T-helper 2 cell treated with Interferon-gamma antibody and Interleukin-4, amounts not matched to agents 100 ng/mL and 5 ng/mL, for 36 hours (primary cell): ENCODE measurements at regions not wholly inside any gene's neighbourhood (a gene's known extent, or its start where the extent isn't known, plus 50 kb on each side); places are given as distances from the start of the nearest gene placed in this dataset.

Source experiments
- intact Hi-C: fragments of 100-400 bp; cut with micrococcal nuclease; formaldehyde crosslinking; loops from one replicate; pipeline ENCODE4 v1.15.1; 2023

DNA sequence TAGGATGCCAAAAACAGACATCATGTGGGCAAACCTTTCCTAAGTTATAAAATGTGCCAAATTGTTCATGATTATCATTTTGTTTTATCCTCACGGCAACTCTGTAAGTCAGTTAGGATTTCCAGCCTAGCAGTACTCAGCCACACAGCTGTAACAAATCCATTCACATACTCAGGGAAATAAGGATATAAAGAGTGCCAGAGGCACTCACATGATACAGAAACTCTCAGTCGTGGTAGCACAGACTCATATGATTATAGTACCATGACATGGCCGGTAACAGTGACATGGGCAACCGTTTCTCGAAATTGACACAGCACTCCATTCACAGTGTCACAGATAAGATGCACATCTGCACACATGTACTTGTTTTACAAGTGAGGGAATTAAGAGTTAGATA lies 344.2 kb downstream of the LRIG3 start:
- intact Hi-C loops = no loop called here

DNA sequence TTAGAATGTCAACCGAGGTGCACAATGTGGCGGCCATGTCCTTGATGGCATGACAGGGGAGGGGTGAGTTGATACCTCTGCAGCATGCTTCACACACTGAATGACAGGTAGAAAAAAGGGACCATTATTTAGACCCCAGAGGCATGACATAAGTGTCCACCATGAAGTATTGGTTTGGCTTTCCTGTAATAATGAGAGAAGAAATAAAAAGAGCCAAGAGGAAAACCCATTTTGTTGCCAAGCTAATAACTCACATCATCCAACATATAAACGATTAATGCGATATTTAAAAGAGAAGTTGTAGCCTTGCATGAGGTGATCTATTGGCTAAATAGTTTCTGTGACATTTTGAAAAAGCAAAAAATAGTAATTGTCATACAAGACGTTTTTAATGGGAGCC lies 343.4 kb downstream of the LRIG3 start:
- intact Hi-C loops = no loop called here

DNA sequence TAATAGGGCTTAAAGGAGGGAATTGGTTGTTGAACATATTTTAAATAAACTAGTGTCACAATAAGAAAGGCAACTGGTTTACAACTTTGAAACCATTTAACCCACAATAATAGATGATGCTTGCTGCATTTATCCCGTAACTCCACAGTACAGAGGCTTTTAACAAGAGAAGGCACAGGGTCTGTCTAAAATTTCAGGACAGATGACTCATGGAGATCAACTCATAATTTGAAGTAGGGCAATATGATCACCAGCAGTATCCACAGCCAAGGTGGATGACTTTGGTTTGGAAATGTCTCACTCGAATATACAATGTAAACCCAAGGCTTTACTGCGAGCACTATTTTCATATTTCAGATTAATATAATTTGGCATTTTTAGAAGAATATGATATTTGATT lies 340.2 kb downstream of the LRIG3 start:
- intact Hi-C loops = no loop called here

DNA sequence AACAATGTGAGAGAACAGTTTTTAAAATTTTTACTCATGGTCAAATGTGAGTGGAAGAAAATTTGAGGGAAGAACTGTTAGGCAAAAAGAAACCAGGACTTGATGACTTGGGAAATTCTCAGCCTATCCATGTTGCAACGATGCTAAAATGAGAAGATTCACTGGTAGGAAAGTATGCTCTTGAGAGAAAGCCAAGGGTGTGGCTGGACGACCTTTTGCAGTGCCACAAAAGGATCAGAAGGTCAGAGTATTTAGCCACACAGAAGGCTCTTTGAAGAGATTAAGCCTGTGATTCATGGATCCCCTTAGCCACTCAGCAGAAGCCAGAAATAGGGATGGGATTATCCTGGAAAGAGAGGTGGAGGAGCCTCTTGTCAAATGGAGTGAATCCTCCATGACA lies 336.8 kb downstream of the LRIG3 start:
- intact Hi-C loops = no loop called here

DNA sequence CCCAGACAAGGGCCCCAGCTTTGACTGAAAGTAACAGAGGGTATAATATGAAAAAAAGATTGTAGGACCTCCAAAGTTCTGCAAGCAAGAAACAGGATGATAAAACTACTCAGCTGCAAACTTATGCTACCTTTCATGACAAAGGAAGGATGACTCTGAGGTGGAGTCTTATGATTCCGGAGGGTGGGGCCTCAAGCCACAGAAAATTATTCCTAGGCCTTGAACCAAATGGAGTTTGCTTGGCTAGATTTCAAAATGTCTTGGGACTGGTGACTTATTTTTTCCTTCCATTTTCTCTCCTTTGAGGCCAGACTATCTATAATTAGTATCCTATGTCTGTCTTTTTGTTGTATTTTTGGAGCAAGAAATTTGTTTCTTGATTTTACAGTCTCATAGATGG lies 336.4 kb downstream of the LRIG3 start:
- intact Hi-C loops = no loop called here

DNA sequence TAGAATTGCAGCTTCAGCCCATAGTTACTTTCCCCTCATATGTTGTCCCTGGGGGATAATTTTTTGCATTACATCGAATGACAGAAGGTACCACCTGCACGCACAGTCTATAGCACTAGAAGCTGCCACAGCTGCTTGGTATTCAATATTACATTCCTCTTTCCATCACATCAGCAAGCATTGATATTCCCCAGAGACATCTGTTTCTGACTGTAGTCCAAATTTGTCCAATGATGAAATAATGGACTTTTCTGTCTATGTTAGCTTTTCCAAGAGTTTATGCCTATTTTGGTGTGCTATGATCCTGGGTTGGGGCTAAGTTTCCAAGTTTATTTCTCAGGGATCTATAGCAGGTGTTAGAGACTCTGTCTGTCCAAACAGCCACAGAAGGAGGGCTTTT lies 335.4 kb downstream of the LRIG3 start:
- intact Hi-C loops = no loop called here

DNA sequence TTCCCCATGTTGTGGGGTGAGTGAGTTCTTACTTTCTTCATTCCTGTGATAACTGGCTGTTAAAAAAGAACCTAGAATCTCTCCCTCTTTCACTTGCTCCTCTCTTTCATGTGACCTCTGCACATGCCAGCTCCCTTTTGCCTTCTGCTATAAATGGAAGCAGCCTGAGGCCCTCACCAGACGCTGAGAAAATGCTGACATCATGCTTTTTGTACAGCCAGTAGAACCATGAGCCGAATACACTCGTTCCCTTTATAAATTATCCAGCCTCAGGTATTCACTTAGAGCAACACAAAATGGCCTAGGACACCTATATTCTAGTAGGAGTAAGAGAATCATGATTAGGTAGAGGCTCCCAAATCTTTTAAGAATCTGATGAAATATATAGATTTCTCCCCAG lies 333.5 kb downstream of the LRIG3 start:
- intact Hi-C loops = no loop called here

DNA sequence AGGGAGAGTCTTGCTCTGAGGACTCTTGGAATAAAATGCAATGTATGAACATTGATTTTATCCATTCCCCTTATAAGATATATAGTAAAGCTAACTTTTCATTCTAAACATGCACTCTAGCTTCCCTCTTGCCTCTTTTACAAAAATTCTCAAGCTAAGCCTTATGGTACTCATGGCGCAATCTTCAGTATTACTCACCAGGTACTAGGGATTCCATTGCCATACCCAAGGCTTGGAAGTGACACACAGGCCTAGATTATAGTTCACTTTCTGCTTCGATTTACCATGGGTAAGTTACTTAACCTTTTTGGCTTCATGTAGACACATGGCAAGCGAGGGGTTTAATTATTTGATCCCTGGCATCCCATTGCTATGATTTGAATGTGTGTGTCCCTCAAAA lies 331.5 kb downstream of the LRIG3 start:
- intact Hi-C loops = no loop called here

DNA sequence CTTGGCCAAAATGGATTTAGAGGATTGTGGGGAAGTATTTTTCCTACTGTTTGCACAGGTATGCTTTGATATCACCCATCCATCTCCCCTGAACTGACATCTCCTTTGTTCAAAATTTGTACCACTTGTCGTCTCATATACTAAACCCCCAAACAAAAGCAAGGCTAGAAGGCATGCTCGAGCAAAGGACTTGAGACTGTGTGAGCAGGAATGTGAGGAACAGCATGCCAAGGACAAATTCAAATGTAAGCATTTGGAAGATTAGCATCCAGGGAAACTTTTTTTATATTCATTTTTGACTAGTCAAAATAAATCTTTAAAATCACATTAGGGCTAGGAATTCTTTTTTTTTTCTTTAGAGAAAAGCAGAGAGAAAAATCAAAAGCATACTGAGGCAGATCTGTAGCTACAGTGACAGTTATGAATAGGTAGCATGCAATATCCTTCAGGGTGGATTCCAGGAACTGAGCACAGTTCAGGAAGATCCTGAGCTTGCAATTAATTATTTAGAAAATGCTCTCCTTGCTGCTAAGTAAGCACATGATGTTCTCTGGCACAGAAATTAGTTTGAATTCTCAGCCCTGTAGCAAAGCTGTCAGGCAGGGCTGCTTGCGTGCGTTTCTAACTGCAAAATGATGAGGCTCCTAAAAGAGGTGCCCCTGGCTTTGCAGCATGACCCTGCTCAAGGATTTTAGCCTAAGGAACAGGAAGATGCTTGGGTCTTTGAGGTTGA lies 327.7 kb downstream of the LRIG3 start:
- intact Hi-C loops = no loop called here

DNA sequence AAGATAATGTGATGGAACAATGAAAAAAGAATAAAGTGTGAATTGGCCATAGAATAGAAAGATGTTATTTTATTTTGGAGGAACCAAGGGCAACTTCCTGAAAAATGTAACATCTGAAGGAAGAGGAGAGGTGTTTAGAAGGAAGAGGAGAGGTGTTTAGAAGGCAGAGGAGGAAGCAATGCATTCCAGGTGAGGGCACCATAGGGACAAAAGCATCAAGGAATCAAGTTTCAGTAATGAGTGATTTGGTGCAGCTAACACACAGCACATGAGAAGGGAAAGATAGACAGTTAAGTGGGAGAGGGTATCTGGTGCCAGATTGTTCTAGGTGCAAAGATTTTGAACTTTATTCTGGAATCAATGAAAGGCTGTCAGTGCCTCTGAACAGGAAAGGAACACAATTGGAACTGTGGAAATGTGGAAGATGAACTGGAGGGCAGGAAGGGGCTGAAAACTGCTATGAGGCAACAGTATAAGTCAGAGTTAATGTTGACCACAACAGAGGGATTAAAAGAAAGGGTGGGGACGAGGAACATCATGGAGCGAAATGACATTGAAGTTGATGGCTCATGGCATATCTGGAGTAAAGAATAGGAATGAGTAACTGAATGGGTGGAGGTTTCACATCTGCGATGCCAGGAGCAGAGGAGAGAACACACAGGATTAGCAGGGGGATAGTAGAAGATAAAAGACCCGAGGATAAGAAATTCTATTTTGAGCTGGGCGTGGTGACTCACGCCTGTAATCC lies 326.6 kb downstream of the LRIG3 start:
- intact Hi-C loops = no loop called here

DNA sequence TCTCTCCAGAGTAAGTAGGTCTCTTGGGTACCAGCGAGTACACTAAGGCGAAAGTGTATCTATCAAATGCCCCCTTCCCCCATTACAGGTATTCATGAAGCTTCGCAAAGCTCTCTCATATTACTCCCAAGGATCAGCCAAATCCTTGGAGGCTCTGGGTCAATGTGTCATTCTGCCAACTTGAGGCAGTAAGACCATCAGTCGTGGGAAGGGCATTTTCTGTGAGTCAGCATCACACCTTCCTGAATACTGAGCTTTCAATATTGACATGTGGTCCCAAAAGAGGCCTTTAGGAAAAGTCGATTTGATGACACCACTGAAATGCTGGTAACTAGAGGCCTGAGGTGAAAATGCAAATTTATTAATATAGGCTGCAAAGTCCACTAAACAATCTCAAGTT lies 323.9 kb downstream of the LRIG3 start:
- intact Hi-C loops = no loop called here

DNA sequence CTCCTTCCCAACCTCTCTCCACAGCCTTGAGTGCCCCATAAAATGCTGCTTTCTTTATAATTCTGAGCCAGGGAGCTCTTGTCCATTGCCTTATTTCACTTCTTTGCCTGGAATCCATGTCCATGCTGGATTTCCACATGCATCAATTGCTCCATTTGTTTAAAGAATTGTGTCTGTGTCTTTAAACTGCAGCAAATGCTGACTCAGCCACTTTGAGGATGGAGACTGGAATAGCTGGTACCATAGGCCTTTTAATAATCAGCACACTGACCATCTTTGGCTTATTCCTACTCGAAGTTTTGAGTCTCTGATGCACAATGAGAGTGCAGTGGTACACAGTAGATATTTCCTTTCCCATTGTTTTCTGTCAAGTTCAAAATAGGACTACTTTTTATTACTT lies 318.8 kb downstream of the LRIG3 start:
- intact Hi-C loops = no loop called here

DNA sequence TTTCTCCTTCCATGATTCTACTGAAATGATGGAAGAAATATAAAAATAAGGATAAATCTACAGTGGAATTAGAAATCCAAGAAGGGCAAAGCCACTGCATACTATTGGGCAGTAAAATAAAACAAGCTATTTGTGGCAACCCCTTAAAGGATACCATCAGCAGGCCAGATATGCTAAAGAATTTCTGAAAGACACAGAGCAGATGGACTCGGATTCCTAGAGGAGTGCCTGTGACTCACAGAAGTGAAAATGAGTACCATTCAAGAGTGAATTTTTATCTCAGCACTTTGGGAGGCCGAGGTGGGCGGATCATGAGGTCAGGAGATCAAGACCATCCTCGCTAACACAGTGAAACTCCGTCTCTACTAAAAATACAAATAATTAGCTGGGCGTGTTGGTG lies 318.1 kb downstream of the LRIG3 start:
- intact Hi-C loops = no loop called here

DNA sequence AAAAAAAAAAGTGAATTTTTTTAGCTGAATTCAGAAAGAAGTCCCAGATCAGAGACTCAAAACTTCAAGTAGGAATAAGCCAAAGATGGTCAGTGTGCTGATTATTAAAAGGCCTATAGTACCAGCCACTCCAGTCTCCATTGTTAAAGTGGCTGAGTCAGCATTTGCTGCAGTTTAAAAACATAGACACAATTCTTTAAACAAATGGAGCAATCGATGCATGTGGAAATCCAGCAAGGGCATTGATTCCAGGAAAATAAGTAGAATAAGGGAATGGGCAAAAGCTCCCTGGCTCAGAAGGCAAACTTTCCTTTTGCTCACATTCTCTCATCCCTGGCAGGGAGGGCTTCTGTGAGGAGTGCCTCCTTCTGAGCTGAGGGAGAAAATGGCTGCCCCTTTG lies 317.6 kb downstream of the LRIG3 start:
- intact Hi-C loops = no loop called here

DNA sequence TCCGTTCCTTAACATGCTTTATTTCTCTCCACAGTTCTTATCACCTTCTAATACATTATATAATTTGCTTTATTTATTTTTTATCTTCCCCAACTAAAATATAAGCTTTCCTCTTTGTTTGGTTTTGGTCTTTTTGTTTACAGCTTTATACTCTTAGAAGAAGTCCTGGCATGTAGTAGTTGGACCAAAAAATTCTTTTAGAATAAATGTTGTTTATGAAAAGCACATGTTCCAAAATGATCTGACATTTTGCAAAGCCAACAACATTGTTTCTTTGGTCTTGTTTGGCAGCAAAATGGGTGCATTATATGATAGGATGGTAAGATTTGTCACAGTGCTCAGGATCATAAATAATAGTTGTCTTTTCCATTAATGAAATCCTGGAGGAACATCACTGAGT lies 312.5 kb downstream of the LRIG3 start:
- intact Hi-C loops = no loop called here

DNA sequence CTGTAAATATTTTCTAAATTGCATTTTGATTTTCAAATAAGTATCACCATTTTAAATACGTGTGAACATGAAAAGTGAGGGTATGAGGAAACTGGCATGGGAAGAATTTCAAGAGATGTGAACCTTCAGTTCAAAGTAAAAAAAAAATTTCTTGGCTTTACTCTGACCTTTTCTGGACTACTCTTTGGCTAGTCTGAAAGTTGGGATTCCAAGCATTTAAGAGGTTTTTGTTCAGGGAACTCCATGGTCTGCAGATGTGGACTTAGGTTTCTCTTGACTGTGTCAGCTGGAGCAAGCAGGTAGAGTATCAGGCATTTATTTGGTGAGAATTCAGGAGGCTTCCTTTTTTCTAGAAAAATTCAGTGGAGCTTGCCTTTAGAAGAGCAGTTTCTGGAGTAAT lies 311.6 kb downstream of the LRIG3 start:
- intact Hi-C loops = no loop called here

DNA sequence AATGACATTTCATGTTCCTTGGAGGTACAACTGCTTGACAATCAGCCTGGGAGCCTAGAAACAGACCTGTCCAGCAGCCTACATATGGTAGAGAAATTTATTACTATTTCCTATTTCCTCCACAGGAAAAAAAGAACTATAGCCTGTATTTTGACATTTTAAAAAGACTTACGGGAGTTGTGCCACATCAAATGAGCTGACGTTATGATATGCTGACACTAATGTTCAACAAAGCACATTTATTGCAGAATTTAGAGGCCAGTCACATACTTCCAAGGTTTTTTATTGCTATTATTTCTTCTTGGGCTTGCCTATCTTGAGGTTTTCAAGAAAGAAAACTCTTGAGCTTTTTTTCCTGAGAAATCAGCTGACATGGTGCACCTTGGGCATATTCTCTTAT lies 305.3 kb downstream of the LRIG3 start:
- intact Hi-C loops = no loop called here

DNA sequence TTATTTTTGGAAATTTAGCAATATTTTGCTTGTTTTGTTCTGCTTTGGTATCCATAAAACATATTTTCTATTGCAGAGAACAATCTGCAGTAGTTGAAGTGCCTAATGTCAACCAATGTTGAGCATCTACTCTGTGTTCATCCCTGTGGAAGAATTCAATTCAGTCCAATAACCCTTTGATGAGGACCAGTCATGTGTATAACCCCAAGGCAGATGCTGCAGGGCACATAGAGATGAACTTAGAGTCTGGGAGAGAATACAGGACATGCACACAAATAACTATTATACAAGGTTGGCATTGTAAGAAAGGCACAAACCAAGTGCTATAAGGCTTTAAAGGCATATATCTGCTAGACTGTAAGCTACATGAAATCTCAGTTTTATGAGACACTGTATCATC lies 304.7 kb downstream of the LRIG3 start:
- intact Hi-C loops = no loop called here

DNA sequence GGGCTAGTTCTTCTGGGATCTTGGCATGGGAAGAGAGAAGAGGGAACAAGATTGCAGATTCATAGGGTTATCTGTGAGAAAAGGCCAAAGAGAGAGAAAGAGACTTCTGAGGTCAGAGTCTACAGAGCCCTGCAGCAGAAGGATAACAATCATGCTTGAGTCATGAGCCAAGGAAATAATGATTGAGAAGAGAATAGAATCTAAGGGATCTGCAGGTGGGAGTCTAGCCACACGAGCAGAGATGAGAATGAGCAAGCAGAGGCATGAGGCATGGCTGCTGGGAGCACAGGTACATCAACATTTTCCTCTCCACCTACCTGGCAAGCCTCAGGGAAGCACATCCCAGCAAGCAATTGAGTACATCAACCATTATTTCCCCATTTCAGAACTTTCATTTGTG lies 303.7 kb downstream of the LRIG3 start:
- intact Hi-C loops = no loop called here

DNA sequence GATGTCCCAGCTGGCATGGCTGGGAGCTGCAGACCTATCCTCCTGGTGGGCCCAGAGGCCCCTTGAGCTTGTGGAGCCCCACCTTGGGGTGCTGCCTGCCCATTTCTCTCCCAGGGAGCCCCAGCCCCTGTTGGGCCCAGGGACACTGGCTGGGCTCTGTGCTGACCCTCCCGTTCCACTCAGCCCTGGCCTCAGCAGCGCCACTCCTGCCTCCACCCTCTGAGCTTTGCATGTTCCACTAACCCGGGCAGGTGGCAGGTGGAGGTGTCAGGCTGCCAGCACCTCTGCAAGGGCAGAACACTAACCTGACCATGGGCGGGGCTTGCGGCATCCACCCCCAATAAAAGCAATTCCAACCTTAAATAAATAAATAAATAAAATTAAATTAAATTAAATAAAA lies 299.2 kb downstream of the LRIG3 start:
- intact Hi-C loops = no loop called here

DNA sequence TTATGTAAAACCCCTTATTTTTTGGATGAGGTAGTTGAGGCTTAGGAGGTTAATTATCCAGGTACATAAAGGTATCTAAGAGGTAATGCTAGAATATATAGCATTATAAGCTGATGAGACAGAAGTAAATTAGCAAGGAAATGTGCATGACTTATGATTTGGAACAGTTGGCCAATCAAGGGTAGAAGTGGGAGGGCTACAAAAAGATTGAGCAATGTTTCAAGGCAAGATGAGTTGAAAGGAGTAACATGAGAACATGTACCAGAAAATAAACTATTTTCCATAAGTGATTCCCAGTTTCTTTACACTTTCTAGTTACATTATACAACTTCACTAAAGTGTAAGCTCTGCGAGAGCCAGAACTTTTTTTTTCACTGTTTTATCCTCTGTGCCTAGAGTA lies 290.9 kb downstream of the LRIG3 start:
- intact Hi-C loops = no loop called here

DNA sequence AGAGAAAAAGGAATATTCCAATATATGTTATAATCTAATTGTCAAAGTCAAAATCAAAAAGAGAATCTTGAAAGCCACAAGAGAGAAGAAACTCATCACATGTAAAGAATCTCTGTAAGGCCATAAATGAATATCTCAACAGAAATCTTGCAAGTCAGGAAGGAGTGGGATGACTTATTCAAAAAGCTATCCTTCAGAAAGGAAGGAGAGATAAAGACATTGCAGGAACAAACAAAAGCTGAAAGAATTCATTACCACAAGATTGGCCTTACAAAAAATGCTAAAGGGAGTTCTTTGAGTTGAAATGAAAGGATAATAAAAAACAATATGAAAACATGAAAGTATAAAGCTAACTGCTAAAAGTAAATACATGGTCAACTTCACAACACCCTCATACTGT lies 286.8 kb downstream of the LRIG3 start:
- intact Hi-C loops = no loop called here

DNA sequence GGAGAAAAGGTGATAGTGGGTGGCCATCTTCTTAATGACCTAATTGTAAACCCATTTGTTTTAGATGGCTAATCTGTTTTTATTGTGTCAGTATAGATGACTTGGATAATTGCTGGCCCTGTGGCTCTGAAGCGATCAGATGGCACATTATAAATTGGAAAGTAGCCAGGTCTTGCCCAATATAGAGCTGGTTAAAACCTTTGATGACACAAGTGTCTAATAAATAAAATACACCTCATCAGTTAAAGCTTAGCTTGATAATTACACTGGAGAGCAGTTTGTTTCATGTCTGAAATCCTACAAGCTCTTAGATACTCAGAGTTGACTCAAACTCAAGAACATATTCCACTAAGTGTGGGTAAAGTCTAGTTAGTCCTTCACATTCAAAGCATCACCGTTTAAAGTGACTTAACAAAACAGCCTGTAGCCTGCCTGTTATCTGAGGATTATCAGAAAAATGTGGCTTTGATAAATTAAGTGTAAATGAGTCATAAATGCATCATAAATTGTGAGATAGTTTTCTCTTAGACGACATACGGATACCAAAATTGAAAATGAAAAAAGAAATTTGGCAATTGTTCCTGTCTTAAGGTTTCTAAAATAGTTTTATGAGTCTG lies 280.9 kb downstream of the LRIG3 start:
- intact Hi-C loops = no loop called here
